ENCODE measurements at regions not wholly inside any gene's neighbourhood (a gene's known extent, or its start where the extent isn't known, plus 50 kb on each side); places are given as distances from the start of the nearest gene placed in this dataset.
"Not testable (repeated sequence)": the region's sequence is repeated elsewhere in the genome, so short reads cannot be mapped to it uniquely, and the experiment has no call there.

GRCh38 chr6:76565932-76566331, 493.5 kb upstream of the IMPG1 start:
- ATAC-seq: no peak
- DNase-seq: no peak
- Mint-ChIP-seq H3K27me3 (ENCODE audit: low read depth) (no peaks in the 10 kb centered on the region), H3K27ac (no peak overlapping the region), H3K4me3 (no peak overlapping the region), H3K36me3 (ENCODE audit: low read depth) (no peaks in the 10 kb centered on the region), H3K4me1 (ENCODE audit: low read depth) (no peaks in the 10 kb centered on the region), H3K9me3 (ENCODE audit: insufficient read depth) (peaks cover 16% of the 10 kb centered on the region)
- ChIA-PET POLR2A (no interaction called here), CTCF (no interaction called here)

- POLR2A ChIA-PET; CTCF ChIA-PET; H3K4me3 Mint-ChIP-seq; ATAC-seq; H3K4me1 Mint-ChIP-seq (ENCODE audit: low read depth); H3K27ac Mint-ChIP-seq; H3K9me3 Mint-ChIP-seq (ENCODE audit: insufficient read depth); H3K27me3 Mint-ChIP-seq (ENCODE audit: low read depth); DNase-seq; H3K36me3 Mint-ChIP-seq (ENCODE audit: low read depth): not testable (repeated sequence)
Measured at GRCh38 chr6:76562371-76562770, 489.9 kb upstream of the IMPG1 start.

- ATAC-seq; H3K4me3 Mint-ChIP-seq; H3K9me3 Mint-ChIP-seq (ENCODE audit: insufficient read depth); H3K27ac Mint-ChIP-seq; H3K36me3 Mint-ChIP-seq (ENCODE audit: low read depth); POLR2A ChIA-PET; CTCF ChIA-PET; H3K27me3 Mint-ChIP-seq (ENCODE audit: low read depth); DNase-seq; H3K4me1 Mint-ChIP-seq (ENCODE audit: low read depth): not testable (repeated sequence)
Measured at GRCh38 chr6:76560851-76561755, 488.6 kb upstream of the IMPG1 start.

- H3K27me3 Mint-ChIP-seq (ENCODE audit: low read depth): no peaks in the 10 kb centered on the region
- H3K9me3 Mint-ChIP-seq (ENCODE audit: insufficient read depth): no peaks in the 10 kb centered on the region
- no peak overlapping the region for H3K27ac Mint-ChIP-seq
- ChIA-PET POLR2A (no interaction called here), CTCF (no interaction called here)
- DNase-seq (no peak), ATAC-seq (no peak)
- H3K36me3 Mint-ChIP-seq (ENCODE audit: low read depth): no peaks in the 10 kb centered on the region
- H3K4me3 Mint-ChIP-seq: no peak overlapping the region
- H3K4me1 Mint-ChIP-seq (ENCODE audit: low read depth): no peaks in the 10 kb centered on the region
Measured at GRCh38 chr6:76553256-76553655, 480.8 kb upstream of the IMPG1 start.

GRCh38 chr6:76552268-76552667, 479.8 kb upstream of the IMPG1 start:
- ChIA-PET CTCF (no interaction called here), POLR2A (no interaction called here)
- Mint-ChIP-seq H3K4me3 (no peak overlapping the region), H3K27ac (no peak overlapping the region), H3K36me3 (ENCODE audit: low read depth) (no peaks in the 10 kb centered on the region), H3K4me1 (ENCODE audit: low read depth) (no peaks in the 10 kb centered on the region), H3K9me3 (ENCODE audit: insufficient read depth) (no peaks in the 10 kb centered on the region), H3K27me3 (ENCODE audit: low read depth) (no peaks in the 10 kb centered on the region)
- no peak for DNase-seq
- no peak for ATAC-seq

- peaks cover 11% of the 10 kb centered on the region for H3K9me3 Mint-ChIP-seq (ENCODE audit: insufficient read depth)
- CTCF ChIA-PET: no interaction called here
Measured at GRCh38 chr6:76533661-76534060, 461.2 kb upstream of the IMPG1 start.

GRCh38 chr6:76532647-76533046, 460.2 kb upstream of the IMPG1 start:
- Mint-ChIP-seq H3K4me1 (ENCODE audit: low read depth) (no peaks in the 10 kb centered on the region), H3K27ac (no peak overlapping the region), H3K36me3 (ENCODE audit: low read depth) (no peaks in the 10 kb centered on the region), H3K4me3 (no peak overlapping the region), H3K27me3 (ENCODE audit: low read depth) (no peaks in the 10 kb centered on the region), H3K9me3 (ENCODE audit: insufficient read depth) (peaks cover 6% of the 10 kb centered on the region)
- no peak for DNase-seq
- ATAC-seq: no peak
- CTCF ChIA-PET: no interaction called here
- POLR2A ChIA-PET: no interaction called here

More at GRCh38 chr6:76533661-76534060, 461.2 kb upstream of the IMPG1 start:
- POLR2A ChIA-PET: no interaction called here
- no peaks in the 10 kb centered on the region for H3K27me3 Mint-ChIP-seq (ENCODE audit: low read depth)
- no peak overlapping the region for H3K4me3 Mint-ChIP-seq
- ATAC-seq (no peak), DNase-seq (no peak)
- H3K36me3 Mint-ChIP-seq (ENCODE audit: low read depth): no peaks in the 10 kb centered on the region
- H3K27ac Mint-ChIP-seq: no peak overlapping the region
- H3K4me1 Mint-ChIP-seq (ENCODE audit: low read depth): no peaks in the 10 kb centered on the region

GRCh38 chr6:76518443-76518842, 446.0 kb upstream of the IMPG1 start:
- CTCF ChIA-PET: no interaction called here

GRCh38 chr6:76516924-76517323, 444.5 kb upstream of the IMPG1 start:
- Mint-ChIP-seq H3K27me3 (ENCODE audit: low read depth) (no peaks in the 10 kb centered on the region), H3K36me3 (ENCODE audit: low read depth) (no peaks in the 10 kb centered on the region), H3K27ac (no peak overlapping the region), H3K4me1 (ENCODE audit: low read depth) (no peaks in the 10 kb centered on the region), H3K4me3 (no peak overlapping the region), H3K9me3 (ENCODE audit: insufficient read depth) (peaks cover 17% of the 10 kb centered on the region)
- ChIA-PET CTCF (no interaction called here), POLR2A (no interaction called here)
- ATAC-seq: no peak
- DNase-seq: no peak

More at GRCh38 chr6:76518443-76518842, 446.0 kb upstream of the IMPG1 start:
- H3K4me1 Mint-ChIP-seq (ENCODE audit: low read depth): no peaks in the 10 kb centered on the region
- POLR2A ChIA-PET: no interaction called here
- H3K27ac Mint-ChIP-seq: no peak overlapping the region
- ATAC-seq (no peak), DNase-seq (no peak)
- no peak overlapping the region for H3K4me3 Mint-ChIP-seq
- H3K27me3 Mint-ChIP-seq (ENCODE audit: low read depth): no peaks in the 10 kb centered on the region
- peaks cover 20% of the 10 kb centered on the region for H3K9me3 Mint-ChIP-seq (ENCODE audit: insufficient read depth)
- H3K36me3 Mint-ChIP-seq (ENCODE audit: low read depth): no peaks in the 10 kb centered on the region

- DNase-seq (no peak), ATAC-seq (no peak)
- H3K27me3 Mint-ChIP-seq (ENCODE audit: low read depth): no peaks in the 10 kb centered on the region
- ChIA-PET CTCF (no interaction called here), POLR2A (no interaction called here)
- no peaks in the 10 kb centered on the region for H3K4me1 Mint-ChIP-seq (ENCODE audit: low read depth)
- no peak overlapping the region for H3K4me3 Mint-ChIP-seq
- no peak overlapping the region for H3K27ac Mint-ChIP-seq
- H3K9me3 Mint-ChIP-seq (ENCODE audit: insufficient read depth): peaks cover 3% of the 10 kb centered on the region
- no peaks in the 10 kb centered on the region for H3K36me3 Mint-ChIP-seq (ENCODE audit: low read depth)
Measured at GRCh38 chr6:76510489-76510888, 438.0 kb upstream of the IMPG1 start.

- peaks cover 3% of the 10 kb centered on the region for H3K9me3 Mint-ChIP-seq (ENCODE audit: insufficient read depth)
- CTCF ChIA-PET: no interaction called here
- POLR2A ChIA-PET: no interaction called here
- H3K36me3 Mint-ChIP-seq (ENCODE audit: low read depth): no peaks in the 10 kb centered on the region
- no peaks in the 10 kb centered on the region for H3K27me3 Mint-ChIP-seq (ENCODE audit: low read depth)
- no peak overlapping the region for H3K4me3 Mint-ChIP-seq
- no peak overlapping the region for H3K27ac Mint-ChIP-seq
- no peaks in the 10 kb centered on the region for H3K4me1 Mint-ChIP-seq (ENCODE audit: low read depth)
- DNase-seq (no peak), ATAC-seq (no peak)
Measured at GRCh38 chr6:76509397-76509796, 436.9 kb upstream of the IMPG1 start.

- H3K36me3 Mint-ChIP-seq (ENCODE audit: low read depth): no peaks in the 10 kb centered on the region
- H3K4me1 Mint-ChIP-seq (ENCODE audit: low read depth): no peaks in the 10 kb centered on the region
- H3K27me3 Mint-ChIP-seq (ENCODE audit: low read depth): no peaks in the 10 kb centered on the region
- ChIA-PET CTCF (no interaction called here), POLR2A (no interaction called here)
- H3K27ac Mint-ChIP-seq: no peak overlapping the region
- no peak for ATAC-seq
- H3K4me3 Mint-ChIP-seq: no peak overlapping the region
- H3K9me3 Mint-ChIP-seq (ENCODE audit: insufficient read depth): peaks cover 12% of the 10 kb centered on the region
- DNase-seq: no peak
Measured at GRCh38 chr6:76506808-76507207, 434.3 kb upstream of the IMPG1 start.

- DNase-seq: no peak
- POLR2A ChIA-PET: no interaction called here
Measured at GRCh38 chr6:76495909-76496308, 423.4 kb upstream of the IMPG1 start.

More at GRCh38 chr6:76495909-76496308, 423.4 kb upstream of the IMPG1 start:
- H3K27me3 Mint-ChIP-seq (ENCODE audit: low read depth): no peaks in the 10 kb centered on the region
- ATAC-seq: no peak
- no peak overlapping the region for H3K4me3 Mint-ChIP-seq
- no peak overlapping the region for H3K27ac Mint-ChIP-seq
- H3K36me3 Mint-ChIP-seq (ENCODE audit: low read depth): no peaks in the 10 kb centered on the region
- peaks cover 32% of the 10 kb centered on the region for H3K9me3 Mint-ChIP-seq (ENCODE audit: insufficient read depth)
- H3K4me1 Mint-ChIP-seq (ENCODE audit: low read depth): no peaks in the 10 kb centered on the region
- CTCF ChIA-PET: no interaction called here
